Osteoblast (primary cell): ENCODE measurements at regions not wholly inside any gene's neighbourhood (a gene's known extent, or its start where the extent isn't known, plus 50 kb on each side); places are given as distances from the start of the nearest gene placed in this dataset.

Experiments used
- DNase-seq: peaks from one replicate; pipeline ENCODE4 v3.0.0; 2011; ENCODE audit warnings: low spot score, mixed read lengths; ENCODE audit not compliant: insufficient read length; ENCODE audit errors: missing footprints
- H2AFZ ChIP-seq: 2 replicates; pipeline ENCODE4 v1.6.0; 2011; ENCODE audit warnings: mild to moderate bottlenecking, low read length
- H3K27ac ChIP-seq: 2 replicates; pipeline ENCODE4 v1.5.1; 2011; ENCODE audit warnings: mild to moderate bottlenecking, low read depth, low read length, moderate library complexity
- H3K27me3 ChIP-seq: 2 replicates; pipeline ENCODE4 v1.6.0; 2012; ENCODE audit warnings: mild to moderate bottlenecking, control low read depth, inconsistent platforms, low read length, moderate library complexity; ENCODE audit not compliant: insufficient read depth
- H3K36me3 ChIP-seq: 2 replicates; pipeline ENCODE4 v1.5.1; 2011; ENCODE audit warnings: mild to moderate bottlenecking, low read length, control low read depth, moderate library complexity; ENCODE audit not compliant: insufficient read depth
- H3K4me1 ChIP-seq: 2 replicates; pipeline ENCODE4 v1.5.1; 2011; ENCODE audit warnings: mild to moderate bottlenecking, low read length, control low read depth, moderate library complexity; ENCODE audit not compliant: insufficient read depth
- H3K4me2 ChIP-seq: 2 replicates; pipeline ENCODE4 v1.6.0; 2011; ENCODE audit warnings: mild to moderate bottlenecking, low read length; ENCODE audit not compliant: insufficient read depth
- H3K4me3 ChIP-seq: fragments of 200-600 bp; sonication (generic); 3 replicates; pipeline ENCODE4 v1.5.1; 2012; ENCODE audit warnings: mild to moderate bottlenecking, low read length, inconsistent platforms; ENCODE audit not compliant: insufficient read depth
- H3K79me2 ChIP-seq: 2 replicates; pipeline ENCODE4 v1.6.0; 2012; ENCODE audit warnings: mild to moderate bottlenecking, low read length, control low read depth, inconsistent platforms; ENCODE audit not compliant: insufficient read depth
- H3K9me3 ChIP-seq: 2 replicates; pipeline ENCODE4 v1.5.1; 2011; ENCODE audit warnings: low read depth, low read length, control low read depth
- H4K20me1 ChIP-seq: 2 replicates; pipeline ENCODE4 v1.6.0; 2012; ENCODE audit warnings: mild to moderate bottlenecking, low read length, control low read depth; ENCODE audit not compliant: insufficient read depth
- TF ChIP-seq, protein P1 (sequence below): IDR thresholded peaks from 2 replicates; pipeline ENCODE4 v1.5.1; 2011; ENCODE audit warnings: mild to moderate bottlenecking, low read depth, low read length, moderate library complexity; ENCODE audit errors: extremely low read depth

- Histone ChIP-seq H3K4me3 (no peak overlapping the region), H2AFZ (no peak overlapping the region), H4K20me1 (no peaks in the 10 kb centered on the region), H3K27ac (no peak overlapping the region), H3K9me3 (no peaks in the 10 kb centered on the region), H3K4me2 (no peak overlapping the region), H3K4me1 (no peaks in the 10 kb centered on the region), H3K79me2 (no peaks in the 10 kb centered on the region), H3K36me3 (no peaks in the 10 kb centered on the region), H3K27me3 (no peaks in the 10 kb centered on the region)
- peak; percentile 14 for DNase-seq
- TF ChIP-seq, protein P1, sequence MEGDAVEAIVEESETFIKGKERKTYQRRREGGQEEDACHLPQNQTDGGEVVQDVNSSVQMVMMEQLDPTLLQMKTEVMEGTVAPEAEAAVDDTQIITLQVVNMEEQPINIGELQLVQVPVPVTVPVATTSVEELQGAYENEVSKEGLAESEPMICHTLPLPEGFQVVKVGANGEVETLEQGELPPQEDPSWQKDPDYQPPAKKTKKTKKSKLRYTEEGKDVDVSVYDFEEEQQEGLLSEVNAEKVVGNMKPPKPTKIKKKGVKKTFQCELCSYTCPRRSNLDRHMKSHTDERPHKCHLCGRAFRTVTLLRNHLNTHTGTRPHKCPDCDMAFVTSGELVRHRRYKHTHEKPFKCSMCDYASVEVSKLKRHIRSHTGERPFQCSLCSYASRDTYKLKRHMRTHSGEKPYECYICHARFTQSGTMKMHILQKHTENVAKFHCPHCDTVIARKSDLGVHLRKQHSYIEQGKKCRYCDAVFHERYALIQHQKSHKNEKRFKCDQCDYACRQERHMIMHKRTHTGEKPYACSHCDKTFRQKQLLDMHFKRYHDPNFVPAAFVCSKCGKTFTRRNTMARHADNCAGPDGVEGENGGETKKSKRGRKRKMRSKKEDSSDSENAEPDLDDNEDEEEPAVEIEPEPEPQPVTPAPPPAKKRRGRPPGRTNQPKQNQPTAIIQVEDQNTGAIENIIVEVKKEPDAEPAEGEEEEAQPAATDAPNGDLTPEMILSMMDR, result no peak
These were observed 550.6 kb downstream of the MATN1 start for GRCh38 chr1:30172757-30173156.

DNA sequence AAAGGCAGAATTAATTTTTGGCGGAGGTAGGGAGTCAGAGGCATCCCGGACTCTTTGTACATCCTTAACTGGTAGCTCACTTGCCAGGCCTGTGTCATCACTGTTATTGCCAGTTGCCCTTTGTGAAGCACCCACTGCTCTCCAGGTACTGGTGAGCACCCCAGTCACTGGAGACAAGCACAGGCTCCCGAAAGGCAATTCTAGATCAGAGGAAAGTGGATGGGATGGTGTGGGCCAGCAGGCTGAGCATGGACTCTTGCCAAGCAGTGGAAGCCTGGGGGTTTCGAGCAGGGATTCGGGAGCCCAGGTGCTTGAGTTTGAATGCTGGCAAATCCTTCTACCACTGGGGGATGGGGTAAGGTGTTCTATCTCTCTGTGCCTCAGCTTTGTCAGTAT lies 551.1 kb downstream of the MATN1 start:
- no peak overlapping the region for H3K4me2 ChIP-seq
- no peaks in the 10 kb centered on the region for H3K79me2 ChIP-seq
- no peaks in the 10 kb centered on the region for H3K9me3 ChIP-seq
- no peak overlapping the region for H3K4me3 ChIP-seq
- no peaks in the 10 kb centered on the region for H3K27me3 ChIP-seq
- no peaks in the 10 kb centered on the region for H3K36me3 ChIP-seq
- H4K20me1 ChIP-seq, result no peaks in the 10 kb centered on the region
- no peak for DNase-seq
- no peaks in the 10 kb centered on the region for H3K4me1 ChIP-seq
- no peak overlapping the region for H3K27ac ChIP-seq
- H2AFZ ChIP-seq, result no peak overlapping the region
- TF ChIP-seq, protein P1, result no peak

- Histone ChIP-seq H4K20me1 (no peaks in the 10 kb centered on the region), H2AFZ (no peak overlapping the region), H3K9me3 (no peaks in the 10 kb centered on the region), H3K79me2 (no peaks in the 10 kb centered on the region), H3K27me3 (no peaks in the 10 kb centered on the region), H3K4me3 (no peak overlapping the region), H3K36me3 (no peaks in the 10 kb centered on the region), H3K27ac (no peak overlapping the region), H3K4me2 (no peak overlapping the region), H3K4me1 (no peaks in the 10 kb centered on the region)
- DNase-seq, result no peak
- TF ChIP-seq, protein P1, result no peak
These were observed 551.7 kb downstream of the MATN1 start for GRCh38 chr1:30171537-30172298.

- TF ChIP-seq, protein P1, result no peak
These were observed 554.1 kb downstream of the MATN1 start for GRCh38 chr1:30169269-30169668.

More at GRCh38 chr1:30169269-30169668, 554.1 kb downstream of the MATN1 start:
- Histone ChIP-seq H3K9me3 (no peaks in the 10 kb centered on the region), H3K4me3 (no peak overlapping the region), H3K36me3 (no peaks in the 10 kb centered on the region), H4K20me1 (no peaks in the 10 kb centered on the region), H3K27me3 (no peaks in the 10 kb centered on the region), H3K4me2 (no peak overlapping the region), H2AFZ (no peak overlapping the region), H3K79me2 (no peaks in the 10 kb centered on the region), H3K4me1 (no peaks in the 10 kb centered on the region), H3K27ac (no peak overlapping the region)
- DNase-seq, result no peak
